ENCODE measurements at regions not wholly inside any gene's neighbourhood (a gene's known extent, or its start where the extent isn't known, plus 50 kb on each side); places are given as distances from the start of the nearest gene placed in this dataset.

- TF ChIP-seq ISL1 (CRISPR knock-in tag; IDR thresholded peaks at IDR 0.05) (no peak), CSRNP3 (CRISPR knock-in tag; IDR thresholded peaks at IDR 0.05) (no peak), GLIS3 (CRISPR knock-in tag; IDR thresholded peaks at IDR 0.05) (no peak), CREB5 (CRISPR knock-in tag; IDR thresholded peaks at IDR 0.05; ENCODE audit: low read depth) (no peak), ZFP30 (CRISPR knock-in tag; IDR thresholded peaks at IDR 0.05) (no peak), ARNTL (CRISPR knock-in tag; IDR thresholded peaks at IDR 0.05; ENCODE audit: borderline replicate concordance, low read depth) (no peak)
- TF ChIP-seq, protein P1, sequence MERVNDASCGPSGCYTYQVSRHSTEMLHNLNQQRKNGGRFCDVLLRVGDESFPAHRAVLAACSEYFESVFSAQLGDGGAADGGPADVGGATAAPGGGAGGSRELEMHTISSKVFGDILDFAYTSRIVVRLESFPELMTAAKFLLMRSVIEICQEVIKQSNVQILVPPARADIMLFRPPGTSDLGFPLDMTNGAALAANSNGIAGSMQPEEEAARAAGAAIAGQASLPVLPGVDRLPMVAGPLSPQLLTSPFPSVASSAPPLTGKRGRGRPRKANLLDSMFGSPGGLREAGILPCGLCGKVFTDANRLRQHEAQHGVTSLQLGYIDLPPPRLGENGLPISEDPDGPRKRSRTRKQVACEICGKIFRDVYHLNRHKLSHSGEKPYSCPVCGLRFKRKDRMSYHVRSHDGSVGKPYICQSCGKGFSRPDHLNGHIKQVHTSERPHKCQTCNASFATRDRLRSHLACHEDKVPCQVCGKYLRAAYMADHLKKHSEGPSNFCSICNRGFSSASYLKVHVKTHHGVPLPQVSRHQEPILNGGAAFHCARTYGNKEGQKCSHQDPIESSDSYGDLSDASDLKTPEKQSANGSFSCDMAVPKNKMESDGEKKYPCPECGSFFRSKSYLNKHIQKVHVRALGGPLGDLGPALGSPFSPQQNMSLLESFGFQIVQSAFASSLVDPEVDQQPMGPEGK (CRISPR knock-in tag; IDR thresholded peaks at IDR 0.05; ENCODE audit: borderline replicate concordance), result no peak
- TF ChIP-seq, protein P2, sequence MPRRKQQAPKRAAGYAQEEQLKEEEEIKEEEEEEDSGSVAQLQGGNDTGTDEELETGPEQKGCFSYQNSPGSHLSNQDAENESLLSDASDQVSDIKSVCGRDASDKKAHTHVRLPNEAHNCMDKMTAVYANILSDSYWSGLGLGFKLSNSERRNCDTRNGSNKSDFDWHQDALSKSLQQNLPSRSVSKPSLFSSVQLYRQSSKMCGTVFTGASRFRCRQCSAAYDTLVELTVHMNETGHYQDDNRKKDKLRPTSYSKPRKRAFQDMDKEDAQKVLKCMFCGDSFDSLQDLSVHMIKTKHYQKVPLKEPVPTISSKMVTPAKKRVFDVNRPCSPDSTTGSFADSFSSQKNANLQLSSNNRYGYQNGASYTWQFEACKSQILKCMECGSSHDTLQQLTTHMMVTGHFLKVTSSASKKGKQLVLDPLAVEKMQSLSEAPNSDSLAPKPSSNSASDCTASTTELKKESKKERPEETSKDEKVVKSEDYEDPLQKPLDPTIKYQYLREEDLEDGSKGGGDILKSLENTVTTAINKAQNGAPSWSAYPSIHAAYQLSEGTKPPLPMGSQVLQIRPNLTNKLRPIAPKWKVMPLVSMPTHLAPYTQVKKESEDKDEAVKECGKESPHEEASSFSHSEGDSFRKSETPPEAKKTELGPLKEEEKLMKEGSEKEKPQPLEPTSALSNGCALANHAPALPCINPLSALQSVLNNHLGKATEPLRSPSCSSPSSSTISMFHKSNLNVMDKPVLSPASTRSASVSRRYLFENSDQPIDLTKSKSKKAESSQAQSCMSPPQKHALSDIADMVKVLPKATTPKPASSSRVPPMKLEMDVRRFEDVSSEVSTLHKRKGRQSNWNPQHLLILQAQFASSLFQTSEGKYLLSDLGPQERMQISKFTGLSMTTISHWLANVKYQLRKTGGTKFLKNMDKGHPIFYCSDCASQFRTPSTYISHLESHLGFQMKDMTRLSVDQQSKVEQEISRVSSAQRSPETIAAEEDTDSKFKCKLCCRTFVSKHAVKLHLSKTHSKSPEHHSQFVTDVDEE (CRISPR knock-in tag; IDR thresholded peaks at IDR 0.05), result no peak
- no peak for ATAC-seq
Observed at GRCh38 chr22:27477171-27477570, 324.4 kb downstream of the MN1 start.

- no peak for ATAC-seq
- TF ChIP-seq CSRNP3 (CRISPR knock-in tag; IDR thresholded peaks at IDR 0.05) (no peak), TCF4 (CRISPR knock-in tag; IDR thresholded peaks at IDR 0.05; ENCODE audit: borderline replicate concordance) (no peak), PPARA (CRISPR knock-in tag; IDR thresholded peaks at IDR 0.05; ENCODE audit: borderline replicate concordance) (no peak), GLIS3 (CRISPR knock-in tag; IDR thresholded peaks at IDR 0.05) (no peak), OSR1 (CRISPR knock-in tag; IDR thresholded peaks at IDR 0.05) (no peak), ZC3H10 (CRISPR knock-in tag; IDR thresholded peaks at IDR 0.05) (no peak), ISL1 (CRISPR knock-in tag; IDR thresholded peaks at IDR 0.05) (no peak), ZNF8 (CRISPR knock-in tag; IDR thresholded peaks at IDR 0.05) (no peak), TOX (CRISPR knock-in tag; IDR thresholded peaks at IDR 0.05; ENCODE audit: borderline replicate concordance) (no peak), ARNTL (CRISPR knock-in tag; IDR thresholded peaks at IDR 0.05; ENCODE audit: borderline replicate concordance, low read depth) (no peak), ESRRG (CRISPR knock-in tag; IDR thresholded peaks at IDR 0.05) (no peak), ZFP3 (CRISPR knock-in tag; IDR thresholded peaks at IDR 0.05) (no peak), ZNF565 (CRISPR knock-in tag; conservative IDR thresholded peaks at IDR 0.05; ENCODE audit: low read depth) (no peak), CSDC2 (CRISPR knock-in tag; IDR thresholded peaks at IDR 0.05) (no peak), RARB (CRISPR knock-in tag; IDR thresholded peaks at IDR 0.05) (no peak), ZFP30 (CRISPR knock-in tag; IDR thresholded peaks at IDR 0.05) (no peak)
- TF ChIP-seq, protein P2 (CRISPR knock-in tag; IDR thresholded peaks at IDR 0.05), result no peak
- TF ChIP-seq, protein P3, sequence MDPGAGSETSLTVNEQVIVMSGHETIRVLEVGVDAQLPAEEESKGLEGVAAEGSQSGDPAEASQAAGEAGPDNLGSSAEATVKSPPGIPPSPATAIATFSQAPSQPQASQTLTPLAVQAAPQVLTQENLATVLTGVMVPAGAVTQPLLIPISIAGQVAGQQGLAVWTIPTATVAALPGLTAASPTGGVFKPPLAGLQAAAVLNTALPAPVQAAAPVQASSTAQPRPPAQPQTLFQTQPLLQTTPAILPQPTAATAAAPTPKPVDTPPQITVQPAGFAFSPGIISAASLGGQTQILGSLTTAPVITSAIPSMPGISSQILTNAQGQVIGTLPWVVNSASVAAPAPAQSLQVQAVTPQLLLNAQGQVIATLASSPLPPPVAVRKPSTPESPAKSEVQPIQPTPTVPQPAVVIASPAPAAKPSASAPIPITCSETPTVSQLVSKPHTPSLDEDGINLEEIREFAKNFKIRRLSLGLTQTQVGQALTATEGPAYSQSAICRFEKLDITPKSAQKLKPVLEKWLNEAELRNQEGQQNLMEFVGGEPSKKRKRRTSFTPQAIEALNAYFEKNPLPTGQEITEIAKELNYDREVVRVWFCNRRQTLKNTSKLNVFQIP (CRISPR knock-in tag; IDR thresholded peaks at IDR 0.05; ENCODE audit: borderline replicate concordance, low read depth), result no peak
- TF ChIP-seq, protein P1 (CRISPR knock-in tag; IDR thresholded peaks at IDR 0.05; ENCODE audit: borderline replicate concordance), result no peak
Observed at GRCh38 chr22:27480487-27480886, 321.1 kb downstream of the MN1 start.
